ENCODE measurements at regions not wholly inside any gene's neighbourhood (a gene's known extent, or its start where the extent isn't known, plus 50 kb on each side); places are given as distances from the start of the nearest gene placed in this dataset.

GRCh38 chr2:22887845-22888244 is 497.1 kb upstream of the KLHL29 start:
- TF ChIP-seq CTCF (IDR thresholded peaks at IDR 0.05) (no peak), POLR2AphosphoS5 (IDR thresholded peaks at IDR 0.05; ENCODE audit: low read depth, low read length) (no peak)
- TF ChIP-seq, protein P1, sequence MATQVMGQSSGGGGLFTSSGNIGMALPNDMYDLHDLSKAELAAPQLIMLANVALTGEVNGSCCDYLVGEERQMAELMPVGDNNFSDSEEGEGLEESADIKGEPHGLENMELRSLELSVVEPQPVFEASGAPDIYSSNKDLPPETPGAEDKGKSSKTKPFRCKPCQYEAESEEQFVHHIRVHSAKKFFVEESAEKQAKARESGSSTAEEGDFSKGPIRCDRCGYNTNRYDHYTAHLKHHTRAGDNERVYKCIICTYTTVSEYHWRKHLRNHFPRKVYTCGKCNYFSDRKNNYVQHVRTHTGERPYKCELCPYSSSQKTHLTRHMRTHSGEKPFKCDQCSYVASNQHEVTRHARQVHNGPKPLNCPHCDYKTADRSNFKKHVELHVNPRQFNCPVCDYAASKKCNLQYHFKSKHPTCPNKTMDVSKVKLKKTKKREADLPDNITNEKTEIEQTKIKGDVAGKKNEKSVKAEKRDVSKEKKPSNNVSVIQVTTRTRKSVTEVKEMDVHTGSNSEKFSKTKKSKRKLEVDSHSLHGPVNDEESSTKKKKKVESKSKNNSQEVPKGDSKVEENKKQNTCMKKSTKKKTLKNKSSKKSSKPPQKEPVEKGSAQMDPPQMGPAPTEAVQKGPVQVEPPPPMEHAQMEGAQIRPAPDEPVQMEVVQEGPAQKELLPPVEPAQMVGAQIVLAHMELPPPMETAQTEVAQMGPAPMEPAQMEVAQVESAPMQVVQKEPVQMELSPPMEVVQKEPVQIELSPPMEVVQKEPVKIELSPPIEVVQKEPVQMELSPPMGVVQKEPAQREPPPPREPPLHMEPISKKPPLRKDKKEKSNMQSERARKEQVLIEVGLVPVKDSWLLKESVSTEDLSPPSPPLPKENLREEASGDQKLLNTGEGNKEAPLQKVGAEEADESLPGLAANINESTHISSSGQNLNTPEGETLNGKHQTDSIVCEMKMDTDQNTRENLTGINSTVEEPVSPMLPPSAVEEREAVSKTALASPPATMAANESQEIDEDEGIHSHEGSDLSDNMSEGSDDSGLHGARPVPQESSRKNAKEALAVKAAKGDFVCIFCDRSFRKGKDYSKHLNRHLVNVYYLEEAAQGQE (IDR thresholded peaks at IDR 0.05; ENCODE audit: insufficient read depth in 1 of 2, low read depth in 2 of 2, low read length in 1 of 2): no peak

All from Panc1 (cell line).